Hematopoietic multipotent progenitor cell treated with erythropoietin and hydrocortisone succinate and interleukin-3 and kit ligand, for 17 days (in vitro differentiated cells): ENCODE measurements at regions not wholly inside any gene's neighbourhood (a gene's known extent, or its start where the extent isn't known, plus 50 kb on each side); places are given as distances from the start of the nearest gene placed in this dataset.

Experiments
- DNase-seq: peaks from one replicate; pipeline ENCODE4 v3.0.0-alpha.2; 2015; ENCODE audit warnings: low spot score

GRCh38 chr2:41400088-41400665 is 647.6 kb upstream of the PKDCC start:
- DNase-seq, result no peak

GRCh38 chr2:41405441-41405840 is 642.4 kb upstream of the PKDCC start:
- no peak for DNase-seq

GRCh38 chr2:41409328-41409727 is 638.5 kb upstream of the PKDCC start:
- DNase-seq, result no peak

GRCh38 chr2:41410011-41410410 is 637.8 kb upstream of the PKDCC start:
- no peak for DNase-seq

GRCh38 chr2:41413813-41414485 is 633.9 kb upstream of the PKDCC start:
- DNase-seq, result no peak

- DNase-seq, result no peak
These were observed 633.2 kb upstream of the PKDCC start for GRCh38 chr2:41414486-41415230.

GRCh38 chr2:41417511-41417910 is 630.3 kb upstream of the PKDCC start:
- no peak for DNase-seq

- no peak for DNase-seq
These were observed 627.6 kb upstream of the PKDCC start for GRCh38 chr2:41420219-41420618.

GRCh38 chr2:41420872-41421271 is 626.9 kb upstream of the PKDCC start:
- no peak for DNase-seq

- no peak for DNase-seq
These were observed 616.1 kb upstream of the PKDCC start for GRCh38 chr2:41431756-41432155.

- no peak for DNase-seq
These were observed 615.4 kb upstream of the PKDCC start for GRCh38 chr2:41432459-41432858.

- no peak for DNase-seq
These were observed 612.8 kb upstream of the PKDCC start for GRCh38 chr2:41434991-41435390.

GRCh38 chr2:41441958-41442357 is 605.9 kb upstream of the PKDCC start:
- DNase-seq, result no peak

GRCh38 chr2:41445865-41446264 is 602.0 kb upstream of the PKDCC start:
- no peak for DNase-seq

- no peak for DNase-seq
These were observed 601.6 kb upstream of the PKDCC start for GRCh38 chr2:41446266-41446665.

GRCh38 chr2:41448221-41448620 is 599.6 kb upstream of the PKDCC start:
- no peak for DNase-seq

- DNase-seq, result no peak
These were observed 590.8 kb upstream of the PKDCC start for GRCh38 chr2:41457026-41457425.

- no peak for DNase-seq
These were observed 587.2 kb upstream of the PKDCC start for GRCh38 chr2:41460661-41461060.

GRCh38 chr2:41464395-41464794 is 583.4 kb upstream of the PKDCC start:
- no peak for DNase-seq

- DNase-seq, result no peak
These were observed 571.9 kb upstream of the PKDCC start for GRCh38 chr2:41475959-41476358.

- DNase-seq, result no peak
These were observed 565.2 kb upstream of the PKDCC start for GRCh38 chr2:41482659-41483058.

GRCh38 chr2:41483226-41483625 is 564.6 kb upstream of the PKDCC start:
- no peak for DNase-seq
